Mesendoderm (in vitro differentiated cells): ENCODE measurements at regions not wholly inside any gene's neighbourhood (a gene's known extent, or its start where the extent isn't known, plus 50 kb on each side); places are given as distances from the start of the nearest gene placed in this dataset.
A peak's percentile ranks its signal among the peaks of the same experiment; 100 is the strongest.

Experiments
- DNase-seq: peaks from one replicate; pipeline ENCODE4 v3.0.0; 2013
- H2AK5ac ChIP-seq: 2 replicates; pipeline ENCODE4 v1.6.1; 2013; ENCODE audit warnings: low read length, inconsistent platforms
- H2BK120ac ChIP-seq: 2 replicates; pipeline ENCODE4 v1.6.1; 2013; ENCODE audit warnings: low read depth, mild to moderate bottlenecking, low read length, moderate library complexity, mixed read lengths
- H2BK15ac ChIP-seq: replicated peaks from 2 replicates; pipeline ENCODE4 v1.6.1; 2013; ENCODE audit warnings: low read depth, mild to moderate bottlenecking, moderate library complexity
- H2BK5ac ChIP-seq: 2 replicates; pipeline ENCODE4 v1.6.1; 2013; ENCODE audit warnings: low read length, inconsistent platforms
- H3K18ac ChIP-seq: 2 replicates; pipeline ENCODE4 v1.6.1; 2013; ENCODE audit warnings: mild to moderate bottlenecking, low read length, mixed read lengths
- H3K23ac ChIP-seq: one replicate; pipeline ENCODE4 v1.6.1; 2013; ENCODE audit warnings: low read length
- H3K27ac ChIP-seq: 2 replicates; pipeline ENCODE4 v1.5.1; 2013; ENCODE audit warnings: low read depth, mild to moderate bottlenecking, inconsistent platforms, low read length, moderate library complexity
- H3K27me3 ChIP-seq: 2 replicates; pipeline ENCODE4 v1.6.1; 2013; ENCODE audit warnings: low read length, control low read depth, mild to moderate bottlenecking, inconsistent platforms; ENCODE audit not compliant: insufficient read depth, poor library complexity
- H3K36me3 ChIP-seq: 2 replicates; pipeline ENCODE4 v1.6.1; 2013; ENCODE audit warnings: low read length, inconsistent platforms; ENCODE audit not compliant: control insufficient read depth, insufficient read depth
- H3K4ac ChIP-seq: one replicate; pipeline ENCODE4 v1.6.1; 2013; ENCODE audit warnings: low read depth, mild to moderate bottlenecking, low read length, moderate library complexity
- H3K4me1 ChIP-seq: 2 replicates; pipeline ENCODE4 v1.6.1; 2013; ENCODE audit warnings: low read depth, low read length, inconsistent platforms; ENCODE audit not compliant: control insufficient read depth
- H3K4me2 ChIP-seq: 2 replicates; pipeline ENCODE4 v1.6.1; 2013; ENCODE audit warnings: low read length
- H3K4me3 ChIP-seq: 2 replicates; pipeline ENCODE4 v1.5.1; 2013; ENCODE audit warnings: mild to moderate bottlenecking, low read length
- H3K56ac ChIP-seq: one replicate; pipeline ENCODE4 v1.6.1; 2013; ENCODE audit warnings: low read length
- H3K79me1 ChIP-seq: 2 replicates; pipeline ENCODE4 v1.6.1; 2013; ENCODE audit warnings: low read length, inconsistent platforms
- H3K79me2 ChIP-seq: 2 replicates; pipeline ENCODE4 v1.6.1; 2013; ENCODE audit warnings: mild to moderate bottlenecking, low read length; ENCODE audit not compliant: control insufficient read depth, insufficient read depth
- H3K9ac ChIP-seq: 2 replicates; pipeline ENCODE4 v1.6.1; 2013; ENCODE audit warnings: low read length, inconsistent platforms
- H4K5ac ChIP-seq: one replicate; pipeline ENCODE4 v1.6.1; 2013; ENCODE audit warnings: low read length
- H4K8ac ChIP-seq: one replicate; pipeline ENCODE4 v1.6.1; 2013; ENCODE audit warnings: low read depth, mild to moderate bottlenecking, control low read depth, low read length, moderate library complexity
- WGBS: extraction: QIAGEN DNeasy Blood & Tissue Kit; methylation state at CpG from one replicate; pipeline ENCODE4 v1.1.7; 2013; ENCODE audit warnings: low lambda C conversion rate, missing lambda C conversion rate; ENCODE audit not compliant: insufficient coverage; ENCODE audit errors: extremely low coverage; 5-methylcytosine and 5-hydroxymethylcytosine counted together

GRCh38 chr18:40314199-40314598 lies 1640.8 kb upstream of the PIK3C3 start:
- no peak for DNase-seq
- no peaks in the 10 kb centered on the region for H3K79me2 ChIP-seq
- H2BK120ac ChIP-seq: no peak overlapping the region
- no peak overlapping the region for H3K4ac ChIP-seq
- H3K4me3 ChIP-seq: no peak overlapping the region
- WGBS: no CpG with 5 or more reads among the region's 2 CpGs
- H2BK15ac ChIP-seq: no peak overlapping the region
- H3K18ac ChIP-seq: no peak overlapping the region
- H3K79me1 ChIP-seq: no peaks in the 10 kb centered on the region
- H3K4me2 ChIP-seq: no peak overlapping the region
- no peak overlapping the region for H3K56ac ChIP-seq
- no peaks in the 10 kb centered on the region for H3K36me3 ChIP-seq
- no peaks in the 10 kb centered on the region for H3K27me3 ChIP-seq
- no peak overlapping the region for H3K9ac ChIP-seq
- H4K5ac ChIP-seq: no peak overlapping the region
- no peak overlapping the region for H2AK5ac ChIP-seq
- no peak overlapping the region for H4K8ac ChIP-seq
- no peaks in the 10 kb centered on the region for H3K4me1 ChIP-seq
- no peak overlapping the region for H2BK5ac ChIP-seq
- H3K27ac ChIP-seq: no peak overlapping the region
- no peak overlapping the region for H3K23ac ChIP-seq

DNA sequence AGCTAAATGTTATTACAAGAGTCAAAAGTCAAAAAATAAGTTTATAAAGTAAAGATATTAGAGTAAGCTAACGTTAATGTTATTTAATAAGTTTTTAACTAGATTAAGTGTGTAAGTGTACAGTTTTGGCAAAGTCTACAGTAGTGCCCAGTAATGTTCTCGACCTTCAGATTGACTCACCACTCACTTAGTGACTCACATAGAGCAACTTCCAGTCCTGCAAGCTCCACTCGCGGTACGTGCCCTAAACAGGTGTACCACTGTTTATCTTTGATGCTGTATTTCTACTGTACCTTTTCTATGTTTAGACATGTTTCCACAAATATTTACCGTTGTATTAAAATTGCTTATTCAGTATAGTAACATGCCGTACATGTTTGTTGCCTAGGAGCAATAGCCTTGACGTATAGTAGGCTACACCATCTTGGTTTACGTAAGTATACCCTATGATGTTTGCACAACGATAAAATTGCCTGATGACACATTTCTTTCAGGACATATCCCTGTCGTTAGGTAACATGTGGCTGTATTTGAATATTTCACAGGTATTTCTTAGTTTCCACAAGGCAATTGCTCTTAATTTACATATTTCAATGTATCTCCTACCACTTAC lies 1641.9 kb upstream of the PIK3C3 start:
- DNase-seq: no peak
- H3K4ac ChIP-seq: no peak overlapping the region
- no peaks in the 10 kb centered on the region for H3K36me3 ChIP-seq
- no peak overlapping the region for H2BK120ac ChIP-seq
- 100% methylated on average over 1 of the region's 11 CpGs for WGBS
- no peak overlapping the region for H3K23ac ChIP-seq
- H3K56ac ChIP-seq: no peak overlapping the region
- no peak overlapping the region for H2BK5ac ChIP-seq
- H2AK5ac ChIP-seq: no peak overlapping the region
- H4K8ac ChIP-seq: no peak overlapping the region
- H4K5ac ChIP-seq: no peak overlapping the region
- H3K9ac ChIP-seq: no peak overlapping the region
- no peaks in the 10 kb centered on the region for H3K79me1 ChIP-seq
- H2BK15ac ChIP-seq: no peak overlapping the region
- H3K18ac ChIP-seq: no peak overlapping the region
- no peaks in the 10 kb centered on the region for H3K79me2 ChIP-seq
- H3K4me3 ChIP-seq: no peak overlapping the region
- no peak overlapping the region for H3K4me2 ChIP-seq
- no peaks in the 10 kb centered on the region for H3K27me3 ChIP-seq
- H3K4me1 ChIP-seq: no peaks in the 10 kb centered on the region
- no peak overlapping the region for H3K27ac ChIP-seq

DNA sequence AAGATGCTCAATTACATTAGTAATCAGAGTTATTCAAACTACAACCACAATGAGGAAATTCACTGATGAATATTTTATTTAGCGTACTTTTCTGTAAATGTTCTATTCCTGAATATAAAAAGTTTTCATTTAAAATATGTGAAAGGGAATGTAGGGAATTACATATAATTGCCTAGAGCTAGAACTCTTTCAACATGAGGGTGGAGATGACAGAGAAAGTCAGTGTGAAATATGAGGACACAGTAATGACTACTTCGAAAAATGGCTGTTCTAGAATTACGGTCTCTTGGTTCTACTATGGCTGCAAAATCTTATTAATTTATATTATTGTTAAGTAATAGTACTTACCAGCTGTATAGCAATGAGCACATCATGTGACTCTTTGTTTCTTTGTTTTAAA lies 1647.4 kb upstream of the PIK3C3 start:
- Histone ChIP-seq H3K23ac (no peak overlapping the region), H2BK5ac (no peak overlapping the region), H2BK15ac (no peak overlapping the region), H4K5ac (no peak overlapping the region), H3K4ac (no peak overlapping the region), H3K27ac (no peak overlapping the region), H2AK5ac (no peak overlapping the region), H3K9ac (no peak overlapping the region), H3K27me3 (no peaks in the 10 kb centered on the region), H3K36me3 (no peaks in the 10 kb centered on the region), H3K79me2 (no peaks in the 10 kb centered on the region), H3K4me2 (no peak overlapping the region), H3K18ac (no peak overlapping the region), H3K4me3 (no peak overlapping the region), H3K4me1 (no peaks in the 10 kb centered on the region), H3K79me1 (no peaks in the 10 kb centered on the region), H4K8ac (no peak overlapping the region), H2BK120ac (no peak overlapping the region), H3K56ac (no peak overlapping the region)
- WGBS: no CpG with 5 or more reads among the region's 3 CpGs
- DNase-seq: no peak

DNA sequence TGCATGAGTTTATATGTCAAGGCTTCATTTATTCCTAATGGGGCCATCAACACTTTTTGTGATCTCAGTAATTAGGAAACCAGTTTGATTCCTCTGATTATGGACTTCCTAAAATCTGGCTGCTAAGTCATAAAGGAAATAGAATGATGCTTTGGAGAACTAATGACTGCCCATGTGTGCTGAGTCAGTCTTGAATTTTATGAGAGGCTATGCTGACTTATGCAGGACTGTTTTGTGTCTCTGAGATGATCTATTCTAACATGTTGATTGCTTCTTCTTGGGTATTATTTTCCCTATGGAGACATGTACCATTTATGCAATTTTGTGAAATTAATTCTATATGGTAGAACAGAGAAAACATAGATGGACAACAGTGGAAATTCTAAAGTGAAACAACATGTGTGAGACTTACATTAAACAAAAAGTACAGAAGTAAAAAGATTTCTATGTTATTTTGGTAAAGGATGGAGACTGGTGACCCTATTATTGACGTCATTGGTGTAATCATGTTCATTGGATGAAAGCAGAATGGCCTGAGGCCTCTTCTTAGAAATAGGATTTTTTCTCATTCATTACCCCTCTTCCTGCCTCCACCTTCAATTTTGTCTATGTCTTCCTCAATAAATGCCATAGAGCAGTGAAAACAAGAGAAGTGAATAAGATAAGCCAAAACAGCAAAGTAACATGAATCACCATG lies 1658.2 kb upstream of the PIK3C3 start:
- Histone ChIP-seq H3K4me3 (no peak overlapping the region), H2AK5ac (no peak overlapping the region), H2BK5ac (no peak overlapping the region), H2BK120ac (no peak overlapping the region), H3K79me1 (no peaks in the 10 kb centered on the region), H4K8ac (no peak overlapping the region), H3K79me2 (no peaks in the 10 kb centered on the region), H3K56ac (no peak overlapping the region), H3K4ac (no peak overlapping the region), H3K27me3 (no peaks in the 10 kb centered on the region), H3K36me3 (no peaks in the 10 kb centered on the region), H3K27ac (no peak overlapping the region), H3K18ac (no peak overlapping the region), H2BK15ac (no peak overlapping the region), H4K5ac (no peak overlapping the region), H3K23ac (no peak overlapping the region), H3K9ac (no peak overlapping the region), H3K4me2 (no peak overlapping the region), H3K4me1 (no peaks in the 10 kb centered on the region)
- no CpG with 5 or more reads among the region's 1 CpG for WGBS
- no peak for DNase-seq

GRCh38 chr18:40292985-40293710 lies 1661.9 kb upstream of the PIK3C3 start:
- no CpG with 5 or more reads among the region's 3 CpGs for WGBS
- H3K4me1 ChIP-seq: no peaks in the 10 kb centered on the region
- H3K23ac ChIP-seq: no peak overlapping the region
- peak; percentile 23 for DNase-seq
- H2AK5ac ChIP-seq: no peak overlapping the region
- no peaks in the 10 kb centered on the region for H3K36me3 ChIP-seq
- no peak overlapping the region for H3K4me2 ChIP-seq
- H3K18ac ChIP-seq: no peak overlapping the region
- H3K79me2 ChIP-seq: no peaks in the 10 kb centered on the region
- no peak overlapping the region for H3K4ac ChIP-seq
- H3K79me1 ChIP-seq: no peaks in the 10 kb centered on the region
- no peaks in the 10 kb centered on the region for H3K27me3 ChIP-seq
- no peak overlapping the region for H4K5ac ChIP-seq
- no peak overlapping the region for H3K4me3 ChIP-seq
- no peak overlapping the region for H2BK5ac ChIP-seq
- H3K27ac ChIP-seq: no peak overlapping the region
- H4K8ac ChIP-seq: no peak overlapping the region
- H2BK15ac ChIP-seq: no peak overlapping the region
- H2BK120ac ChIP-seq: no peak overlapping the region
- no peak overlapping the region for H3K9ac ChIP-seq
- no peak overlapping the region for H3K56ac ChIP-seq
